Vagina (tissue), 2 donors: ENCODE measurements at regions not wholly inside any gene's neighbourhood (a gene's known extent, or its start where the extent isn't known, plus 50 kb on each side); places are given as distances from the start of the nearest gene placed in this dataset.

Experiments used
- CTCF ChIP-seq, 3 experiments: fragments of 450-650 bp in 2 of 3; fragments of 200-600 bp in 1 of 3; sonication (generic) in 1 of 3; IDR thresholded peaks; one replicate each; pipeline ENCODE4 v1.5.1; 2017 to 2019; ENCODE audit warnings: antibody characterized with exemption in 3 of 3, mild to moderate bottlenecking in 2 of 3, moderate library complexity in 2 of 3
- POLR2AphosphoS5 ChIP-seq, 2 donors: sonication (generic); formaldehyde crosslinking; IDR thresholded peaks; one replicate each; pipeline ENCODE4 v1.9.0; 2017; ENCODE audit warnings: antibody characterized with exemption in 2 of 2, mild to moderate bottlenecking in 2 of 2, low read depth in 1 of 2; ENCODE audit not compliant: insufficient read depth in 1 of 2

- TF ChIP-seq POLR2AphosphoS5 (IDR thresholded peaks at IDR 0.05; ENCODE audit: insufficient read depth in 1 of 2, low read depth in 1 of 2) (no peak), CTCF (IDR thresholded peaks at IDR 0.05) (no peak)
Observed at GRCh38 chr5:91848453-91848852, 465.3 kb upstream of the ARRDC3 start.
